ENCODE measurements at regions not wholly inside any gene's neighbourhood (a gene's known extent, or its start where the extent isn't known, plus 50 kb on each side); places are given as distances from the start of the nearest gene placed in this dataset.

DNA sequence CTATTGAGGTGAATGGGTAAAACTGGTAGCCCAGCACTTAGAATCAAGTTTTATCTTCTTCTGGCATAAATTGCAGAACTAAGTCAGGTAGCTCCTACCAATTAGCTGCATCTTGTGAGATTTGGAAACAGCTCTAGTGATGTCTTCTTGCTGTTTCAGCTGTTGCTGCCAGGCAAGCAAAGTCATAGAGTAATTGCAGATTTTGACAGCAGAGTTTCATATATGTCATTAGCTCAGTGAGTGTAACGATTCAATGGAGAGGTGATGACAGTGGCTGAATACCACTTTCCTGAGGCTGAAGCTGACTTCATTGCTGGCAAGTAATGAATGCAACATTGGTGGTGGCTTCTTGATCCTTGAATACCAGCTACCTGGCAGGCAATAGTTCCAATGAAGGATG, 1109.7 kb upstream of the CDH18 start:
- no peak for TF ChIP-seq POLR2A (IDR thresholded peaks at IDR 0.05)
- TF ChIP-seq, protein P1, sequence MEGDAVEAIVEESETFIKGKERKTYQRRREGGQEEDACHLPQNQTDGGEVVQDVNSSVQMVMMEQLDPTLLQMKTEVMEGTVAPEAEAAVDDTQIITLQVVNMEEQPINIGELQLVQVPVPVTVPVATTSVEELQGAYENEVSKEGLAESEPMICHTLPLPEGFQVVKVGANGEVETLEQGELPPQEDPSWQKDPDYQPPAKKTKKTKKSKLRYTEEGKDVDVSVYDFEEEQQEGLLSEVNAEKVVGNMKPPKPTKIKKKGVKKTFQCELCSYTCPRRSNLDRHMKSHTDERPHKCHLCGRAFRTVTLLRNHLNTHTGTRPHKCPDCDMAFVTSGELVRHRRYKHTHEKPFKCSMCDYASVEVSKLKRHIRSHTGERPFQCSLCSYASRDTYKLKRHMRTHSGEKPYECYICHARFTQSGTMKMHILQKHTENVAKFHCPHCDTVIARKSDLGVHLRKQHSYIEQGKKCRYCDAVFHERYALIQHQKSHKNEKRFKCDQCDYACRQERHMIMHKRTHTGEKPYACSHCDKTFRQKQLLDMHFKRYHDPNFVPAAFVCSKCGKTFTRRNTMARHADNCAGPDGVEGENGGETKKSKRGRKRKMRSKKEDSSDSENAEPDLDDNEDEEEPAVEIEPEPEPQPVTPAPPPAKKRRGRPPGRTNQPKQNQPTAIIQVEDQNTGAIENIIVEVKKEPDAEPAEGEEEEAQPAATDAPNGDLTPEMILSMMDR (IDR thresholded peaks at IDR 0.05), result no peak
- no peak for TF ChIP-seq POLR2AphosphoS5 (IDR thresholded peaks at IDR 0.05)

Measured in suprapubic skin (tissue), 4 donors.